ENCODE measurements at regions not wholly inside any gene's neighbourhood (a gene's known extent, or its start where the extent isn't known, plus 50 kb on each side); places are given as distances from the start of the nearest gene placed in this dataset.

DNA sequence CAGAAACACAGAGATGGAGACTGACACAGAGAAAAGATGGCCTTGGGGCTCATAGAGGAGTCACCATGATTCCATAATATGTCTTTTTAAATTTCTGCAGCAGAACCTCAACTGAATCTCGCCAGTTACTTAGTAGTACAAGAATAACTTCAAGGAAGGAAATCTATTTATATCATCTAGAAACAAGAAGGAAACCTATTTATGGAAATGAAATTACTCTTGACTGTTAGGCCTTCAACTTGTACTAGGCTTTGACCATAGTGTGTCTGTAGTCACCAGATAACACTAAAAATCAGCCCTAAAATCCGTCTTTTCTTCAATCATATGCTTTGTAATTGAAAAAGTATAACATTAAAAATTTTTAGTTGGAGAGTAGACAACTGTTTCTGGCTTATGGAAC lies 740.4 kb downstream of the TRIML1 start:
- DNase-seq (ENCODE audit: low read depth), result no peak
- no peak overlapping the region for H3K4me3 ChIP-seq (ENCODE audit: low read depth, low read length)
- TF ChIP-seq, protein P1, sequence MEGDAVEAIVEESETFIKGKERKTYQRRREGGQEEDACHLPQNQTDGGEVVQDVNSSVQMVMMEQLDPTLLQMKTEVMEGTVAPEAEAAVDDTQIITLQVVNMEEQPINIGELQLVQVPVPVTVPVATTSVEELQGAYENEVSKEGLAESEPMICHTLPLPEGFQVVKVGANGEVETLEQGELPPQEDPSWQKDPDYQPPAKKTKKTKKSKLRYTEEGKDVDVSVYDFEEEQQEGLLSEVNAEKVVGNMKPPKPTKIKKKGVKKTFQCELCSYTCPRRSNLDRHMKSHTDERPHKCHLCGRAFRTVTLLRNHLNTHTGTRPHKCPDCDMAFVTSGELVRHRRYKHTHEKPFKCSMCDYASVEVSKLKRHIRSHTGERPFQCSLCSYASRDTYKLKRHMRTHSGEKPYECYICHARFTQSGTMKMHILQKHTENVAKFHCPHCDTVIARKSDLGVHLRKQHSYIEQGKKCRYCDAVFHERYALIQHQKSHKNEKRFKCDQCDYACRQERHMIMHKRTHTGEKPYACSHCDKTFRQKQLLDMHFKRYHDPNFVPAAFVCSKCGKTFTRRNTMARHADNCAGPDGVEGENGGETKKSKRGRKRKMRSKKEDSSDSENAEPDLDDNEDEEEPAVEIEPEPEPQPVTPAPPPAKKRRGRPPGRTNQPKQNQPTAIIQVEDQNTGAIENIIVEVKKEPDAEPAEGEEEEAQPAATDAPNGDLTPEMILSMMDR (IDR thresholded peaks at IDR 0.05; ENCODE audit: insufficient read depth, low read length), result no peak

DNA sequence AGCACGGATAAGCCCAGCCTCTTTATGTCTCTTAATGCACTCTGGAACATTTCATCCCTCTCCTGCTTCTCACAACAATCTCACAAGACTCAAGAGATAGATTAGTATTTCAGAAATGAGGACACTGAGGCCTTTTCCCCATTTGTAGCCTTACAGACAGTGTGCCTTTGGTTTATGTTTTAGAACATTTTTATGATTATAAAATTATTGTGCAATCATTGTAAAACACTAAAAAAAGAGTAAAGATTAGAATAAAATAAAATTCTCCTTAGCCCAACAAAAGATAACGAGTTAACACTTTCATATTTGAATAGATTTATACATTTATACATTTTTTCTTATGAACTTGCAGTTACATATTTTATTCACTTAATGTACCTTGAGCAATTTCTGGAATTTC lies 748.7 kb downstream of the TRIML1 start:
- H3K4me3 ChIP-seq (ENCODE audit: low read depth, low read length), result no peak overlapping the region
- no peak for DNase-seq (ENCODE audit: low read depth)
- TF ChIP-seq, protein P1 (IDR thresholded peaks at IDR 0.05; ENCODE audit: insufficient read depth, low read length), result no peak

GRCh38 chr4:188892837-188893236 lies 753.6 kb downstream of the TRIML1 start:
- no peak overlapping the region for H3K4me3 ChIP-seq (ENCODE audit: low read depth, low read length)
- TF ChIP-seq, protein P1 (IDR thresholded peaks at IDR 0.05; ENCODE audit: insufficient read depth, low read length), result no peak
- no peak for DNase-seq (ENCODE audit: low read depth)

DNA sequence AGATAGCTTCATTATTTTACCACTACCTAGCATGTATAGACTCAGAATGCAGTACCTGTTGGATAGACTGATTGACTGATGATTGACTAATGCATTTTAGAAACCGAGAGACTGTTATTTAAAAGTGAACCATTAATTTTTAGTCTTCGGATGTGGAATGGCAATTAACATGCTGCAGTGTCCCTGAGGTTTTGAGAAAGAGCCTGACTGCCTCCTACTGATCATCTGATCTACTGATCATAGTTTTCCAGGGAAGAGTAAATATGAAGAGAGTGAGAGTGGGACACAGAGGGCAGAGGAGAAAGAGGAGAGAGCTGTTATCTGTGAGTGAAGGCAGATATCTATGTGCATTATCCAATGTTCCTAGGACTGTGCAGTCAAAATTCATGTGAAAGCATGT lies 764.7 kb downstream of the TRIML1 start:
- TF ChIP-seq, protein P1 (IDR thresholded peaks at IDR 0.05; ENCODE audit: insufficient read depth, low read length), result no peak
- DNase-seq (ENCODE audit: low read depth), result no peak
- no peak overlapping the region for H3K4me3 ChIP-seq (ENCODE audit: low read depth, low read length)

DNA sequence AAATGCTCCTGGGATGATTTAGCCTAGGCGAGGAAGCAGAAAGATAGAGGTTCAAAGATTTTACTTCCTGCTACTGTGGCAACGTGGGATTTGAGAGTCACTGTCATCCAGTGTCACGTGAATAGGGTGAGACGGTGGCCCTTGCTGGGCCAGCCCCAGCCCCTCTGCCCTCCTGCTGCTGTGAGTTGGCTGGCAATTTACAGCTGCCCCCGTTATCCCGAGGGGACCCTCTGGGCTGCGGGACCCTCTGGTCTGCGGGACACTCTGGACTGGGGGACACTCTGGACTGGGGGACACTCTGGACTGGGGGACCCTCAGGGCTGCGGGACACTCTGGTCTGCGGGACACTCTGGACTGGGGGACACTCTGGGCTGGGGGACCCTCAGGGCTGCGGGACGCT lies 765.4 kb downstream of the TRIML1 start:
- TF ChIP-seq, protein P1 (IDR thresholded peaks at IDR 0.05; ENCODE audit: insufficient read depth, low read length), result no peak
- no peak overlapping the region for H3K4me3 ChIP-seq (ENCODE audit: low read depth, low read length)
- no peak for DNase-seq (ENCODE audit: low read depth)

- no peak for DNase-seq (ENCODE audit: low read depth)
These were observed 766.0 kb downstream of the TRIML1 start for GRCh38 chr4:188905248-188905647.

GRCh38 chr4:188911199-188911598 lies 772.0 kb downstream of the TRIML1 start:
- H3K4me3 ChIP-seq (ENCODE audit: low read depth, low read length), result no peak overlapping the region
- TF ChIP-seq, protein P1 (IDR thresholded peaks at IDR 0.05; ENCODE audit: insufficient read depth, low read length), result no peak
- DNase-seq (ENCODE audit: low read depth), result no peak

More at GRCh38 chr4:188905248-188905647, 766.0 kb downstream of the TRIML1 start:
- TF ChIP-seq, protein P1 (IDR thresholded peaks at IDR 0.05; ENCODE audit: insufficient read depth, low read length), result no peak
- no peak overlapping the region for H3K4me3 ChIP-seq (ENCODE audit: low read depth, low read length)
